ENCODE measurements at regions not wholly inside any gene's neighbourhood (a gene's known extent, or its start where the extent isn't known, plus 50 kb on each side); places are given as distances from the start of the nearest gene placed in this dataset.

- Histone ChIP-seq H3K27me3 (no peaks in the 10 kb centered on the region), H3K4me3 (no peak overlapping the region), H3K9me3 (no peaks in the 10 kb centered on the region), H3K4me1 (peaks cover 0 to 6% (median 0%) of the 10 kb centered on the region in 12 donors), H3K27ac (no peak overlapping the region), H3K36me3 (no peaks in the 10 kb centered on the region)
- no peak for TF ChIP-seq CTCF (IDR thresholded peaks at IDR 0.05)
- DNase-seq, result no peak
- 93 to 100% (median 96%) methylated on average over 2 of the region's 2 CpGs for WGBS, 4 donors
- no peak for ATAC-seq
- intact Hi-C loops (cut with DNase I), result no loop called here
Measured at GRCh38 chr2:186947516-186947915, 98.5 kb upstream of the ZSWIM2 start.

- H3K27me3 ChIP-seq, result no peaks in the 10 kb centered on the region
- no peak for DNase-seq
- intact Hi-C loops (cut with DNase I), result no loop called here
- H3K36me3 ChIP-seq, result no peaks in the 10 kb centered on the region
- no peak overlapping the region for H3K27ac ChIP-seq
- peak in 1 of 4 donors; percentile 34 for ATAC-seq
- 87 to 91% (median 88%) methylated on average over 2 of the region's 2 CpGs for WGBS, 4 donors
- H3K9me3 ChIP-seq, result no peaks in the 10 kb centered on the region
- no peak overlapping the region for H3K4me3 ChIP-seq
- peaks cover 0 to 3% (median 0%) of the 10 kb centered on the region in 12 donors for H3K4me1 ChIP-seq
- TF ChIP-seq POLR2A (IDR thresholded peaks at IDR 0.05) (no peak), CTCF (IDR thresholded peaks at IDR 0.05) (no peak)
Measured at GRCh38 chr2:186946896-186947467, 98.0 kb upstream of the ZSWIM2 start.

- no peaks in the 10 kb centered on the region for H3K4me1 ChIP-seq
- H3K27ac ChIP-seq, result no peak overlapping the region
- 66 to 83% (median 70%) methylated on average over 1 of the region's 1 CpG for WGBS, 4 donors
- no peaks in the 10 kb centered on the region for H3K27me3 ChIP-seq
- intact Hi-C loops (cut with DNase I), result no loop called here
- TF ChIP-seq CTCF (IDR thresholded peaks at IDR 0.05) (no peak), POLR2A (IDR thresholded peaks at IDR 0.05) (no peak)
- H3K4me3 ChIP-seq, result no peak overlapping the region
- ATAC-seq, result no peak
- no peak for DNase-seq
- no peaks in the 10 kb centered on the region for H3K36me3 ChIP-seq
- H3K9me3 ChIP-seq, result no peaks in the 10 kb centered on the region
Measured at GRCh38 chr2:186941853-186942252, 92.9 kb upstream of the ZSWIM2 start.

GRCh38 chr2:186940463-186940862, 91.5 kb upstream of the ZSWIM2 start:
- Histone ChIP-seq H3K4me3 (no peak overlapping the region), H3K27me3 (no peaks in the 10 kb centered on the region), H3K27ac (no peak overlapping the region), H3K4me1 (no peaks in the 10 kb centered on the region), H3K36me3 (no peaks in the 10 kb centered on the region), H3K9me3 (no peaks in the 10 kb centered on the region)
- TF ChIP-seq CTCF (IDR thresholded peaks at IDR 0.05), result no peak
- no peak for TF ChIP-seq POLR2A (IDR thresholded peaks at IDR 0.05)
- ATAC-seq (no peak), DNase-seq (no peak)
- 85 to 91% (median 89%) methylated on average over 2 of the region's 2 CpGs for WGBS, 4 donors
- intact Hi-C loops (cut with DNase I), result no loop called here

All from heart left ventricle (tissue), 16 donors.